Midbrain (tissue), 1 donor: ENCODE measurements at regions not wholly inside any gene's neighbourhood (a gene's known extent, or its start where the extent isn't known, plus 50 kb on each side); places are given as distances from the start of the nearest gene placed in this dataset.

Experiments
- DNase-seq: peaks from one replicate; lab custom pipeline; 2025; lab: John Stamatoyannopoulos, UW

GRCh38 chr4:180567080-180567479, 1676.1 kb upstream of the TENM3 start:
- DNase-seq = no peak

GRCh38 chr4:180571516-180572055, 1671.6 kb upstream of the TENM3 start:
- DNase-seq = no peak

GRCh38 chr4:180578175-180578574, 1665.0 kb upstream of the TENM3 start:
- no peak for DNase-seq

DNA sequence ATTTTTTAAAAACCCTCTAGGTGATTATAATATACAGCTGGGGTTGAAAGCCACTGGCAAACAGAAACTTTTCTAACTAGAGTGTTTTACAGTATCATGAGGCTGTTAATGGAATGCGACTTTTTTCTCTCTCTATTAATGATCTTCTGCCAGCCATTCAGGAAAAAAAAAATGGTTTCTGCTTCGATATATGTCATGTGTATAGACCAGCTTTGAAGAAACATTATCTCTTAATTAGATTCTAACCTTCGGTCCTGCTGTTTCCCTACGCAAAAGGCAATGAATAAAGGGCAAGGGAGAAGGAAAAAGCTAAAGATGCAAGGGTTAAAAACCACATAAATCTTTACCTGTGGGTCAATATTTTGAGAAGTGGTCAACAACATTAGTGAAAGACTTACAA, 1662.1 kb upstream of the TENM3 start:
- DNase-seq = no peak

- DNase-seq = no peak
Observed at GRCh38 chr4:180587379-180587778, 1655.8 kb upstream of the TENM3 start.

GRCh38 chr4:180589575-180589974, 1653.6 kb upstream of the TENM3 start:
- DNase-seq = no peak

GRCh38 chr4:180596888-180597483, 1646.2 kb upstream of the TENM3 start:
- DNase-seq = no peak

DNA sequence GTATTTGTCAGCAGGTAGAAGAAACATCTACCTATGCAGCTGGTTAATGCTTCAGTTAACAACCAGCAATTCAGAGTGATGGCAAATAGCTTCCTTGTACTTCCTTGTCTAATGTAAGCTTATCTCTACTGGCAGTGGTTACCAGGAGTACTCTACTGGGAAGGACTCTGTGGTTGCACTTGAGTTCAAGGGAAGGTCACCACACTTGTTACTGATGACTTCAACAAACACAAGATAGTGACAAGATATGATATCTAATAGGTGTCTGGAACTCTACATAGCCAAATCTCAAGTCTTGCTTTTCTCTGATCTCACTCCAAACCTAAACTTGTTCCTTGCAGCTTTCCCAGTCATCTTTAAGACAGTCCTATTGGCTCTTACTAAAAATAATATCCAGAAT, 1644.9 kb upstream of the TENM3 start:
- DNase-seq = no peak

GRCh38 chr4:180603791-180604190, 1639.4 kb upstream of the TENM3 start:
- DNase-seq = no peak

- DNase-seq = no peak
Observed at GRCh38 chr4:180610324-180610723, 1632.9 kb upstream of the TENM3 start.

- DNase-seq = no peak
Observed at GRCh38 chr4:180615746-180616145, 1627.5 kb upstream of the TENM3 start.

DNA sequence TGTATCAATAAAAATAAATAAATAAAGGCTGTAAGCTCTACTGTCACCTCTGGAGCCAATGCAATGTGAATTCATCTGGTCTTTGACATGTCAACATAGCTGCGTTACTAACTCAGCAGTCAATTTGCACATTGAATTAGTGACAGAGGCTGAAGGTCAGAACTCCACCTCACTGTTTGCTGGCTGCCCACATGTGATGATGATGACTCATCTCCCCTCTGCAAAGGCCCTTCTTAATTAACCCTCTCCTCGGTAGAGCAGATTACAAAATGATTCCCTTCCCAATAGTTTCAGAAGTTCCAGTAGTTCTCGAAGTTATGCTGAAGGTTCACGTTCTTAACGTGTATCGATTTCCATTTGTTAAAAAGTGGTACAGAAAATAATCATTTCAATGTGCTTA, 1626.0 kb upstream of the TENM3 start:
- DNase-seq = no peak

GRCh38 chr4:180618396-180618795, 1624.8 kb upstream of the TENM3 start:
- no peak for DNase-seq

DNA sequence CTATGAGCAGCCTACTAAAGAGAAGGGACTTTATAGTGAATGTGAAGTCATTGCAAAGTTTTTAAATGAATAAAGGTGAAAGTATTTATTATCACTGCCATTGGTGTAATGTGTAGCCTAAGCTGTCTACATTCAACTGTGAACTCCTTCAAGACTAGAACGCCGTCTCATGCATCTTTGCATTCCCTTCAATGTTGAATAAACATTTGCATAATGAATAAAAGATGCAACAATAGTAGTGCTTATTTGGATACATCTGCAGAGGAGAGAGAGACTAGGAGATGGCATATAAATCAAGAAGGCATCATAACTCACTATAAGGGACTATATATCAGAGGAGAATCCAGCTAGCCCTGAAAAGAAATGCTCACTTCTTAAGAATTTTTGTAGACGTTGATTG, 1623.8 kb upstream of the TENM3 start:
- DNase-seq = no peak

DNA sequence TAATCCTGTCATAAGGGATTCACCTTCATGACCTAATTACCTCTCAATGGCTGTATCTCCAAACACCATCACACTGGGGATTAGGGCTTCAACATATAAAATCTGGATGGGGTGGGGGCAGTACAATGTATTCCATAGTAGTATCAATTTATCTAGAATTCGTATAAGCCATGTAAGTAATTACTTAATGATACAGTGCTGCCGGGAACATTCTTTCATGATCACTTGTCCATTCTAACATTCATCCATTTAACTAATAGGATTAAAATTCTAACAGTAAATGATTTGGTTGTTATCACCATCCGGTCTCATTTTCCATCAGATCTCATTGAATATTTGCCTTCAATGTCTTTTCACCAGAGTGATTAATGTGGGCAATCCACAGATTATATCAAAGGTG, 1620.9 kb upstream of the TENM3 start:
- no peak for DNase-seq

DNA sequence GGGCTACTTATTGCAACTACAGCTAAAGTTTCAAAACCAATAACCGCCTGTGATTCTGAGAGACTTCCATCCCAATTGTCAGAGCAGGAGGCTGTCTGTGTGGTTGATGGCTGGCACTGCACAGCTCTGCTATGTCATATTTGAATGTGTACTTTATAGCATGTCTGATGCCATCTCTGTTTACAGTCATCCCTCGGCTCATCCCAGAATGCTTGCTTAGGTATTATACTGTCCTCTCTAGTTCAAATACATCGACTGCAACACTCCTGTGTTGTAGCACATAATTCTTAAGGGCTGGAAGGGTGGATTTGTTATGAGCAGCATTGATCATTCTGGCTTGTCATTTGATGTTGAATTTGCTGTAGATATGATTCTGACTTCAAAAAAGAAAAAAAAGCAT, 1617.5 kb upstream of the TENM3 start:
- DNase-seq = no peak

GRCh38 chr4:180630012-180630665, 1613.1 kb upstream of the TENM3 start:
- DNase-seq = no peak

- no peak for DNase-seq
Observed at GRCh38 chr4:180634306-180634705, 1608.9 kb upstream of the TENM3 start.

DNA sequence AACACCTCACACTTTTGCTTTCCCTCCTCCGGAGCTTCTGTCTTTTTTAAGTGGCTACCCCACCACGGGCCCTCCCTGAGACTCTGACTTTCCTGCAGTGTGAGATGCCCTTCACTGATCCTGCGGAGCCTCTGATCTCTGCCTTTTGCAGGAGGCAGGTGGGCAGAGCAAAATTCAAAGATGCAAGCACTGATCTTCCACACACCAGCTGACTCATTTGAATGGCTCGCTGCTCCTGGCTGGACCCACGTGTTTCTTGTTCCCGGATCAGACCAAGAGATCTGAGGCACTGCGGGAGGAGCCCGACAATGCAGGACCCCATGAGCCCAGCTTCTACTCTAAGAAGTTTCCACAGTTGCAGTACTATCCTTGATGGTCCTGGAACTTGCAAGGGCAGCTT, 1607.9 kb upstream of the TENM3 start:
- no peak for DNase-seq

DNA sequence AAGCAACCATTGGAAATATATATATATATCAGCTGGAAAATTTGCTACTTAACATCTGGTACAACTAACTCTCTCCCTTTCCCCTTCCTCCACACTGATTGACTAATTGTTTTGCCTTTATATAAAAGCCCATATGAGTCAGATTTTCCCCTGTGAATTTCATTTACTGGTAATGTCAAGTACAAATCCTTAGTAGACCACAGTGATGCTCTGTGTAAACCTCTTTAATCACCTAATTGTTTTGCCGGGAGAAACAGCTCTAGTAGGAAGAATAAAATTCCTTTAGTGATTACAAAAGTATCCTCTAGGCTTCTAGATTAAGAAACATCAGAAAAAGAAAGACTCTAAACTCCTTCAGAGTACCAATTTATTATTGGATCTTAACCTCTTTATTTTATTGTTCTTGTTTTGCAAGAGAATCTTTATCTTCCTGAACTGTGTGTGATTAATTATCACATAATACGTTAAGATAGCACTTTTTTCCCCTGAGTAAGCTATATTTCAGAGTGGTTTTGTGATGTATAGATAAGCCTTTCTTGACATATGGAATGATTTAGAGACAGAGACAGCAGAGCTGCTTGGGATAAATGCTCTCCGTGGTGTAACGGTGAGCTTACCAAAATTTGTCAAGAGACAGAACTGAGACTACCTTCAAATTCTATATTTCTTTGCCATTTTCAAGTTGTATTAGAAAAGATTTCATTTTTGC, 1606.4 kb upstream of the TENM3 start:
- no peak for DNase-seq

DNA sequence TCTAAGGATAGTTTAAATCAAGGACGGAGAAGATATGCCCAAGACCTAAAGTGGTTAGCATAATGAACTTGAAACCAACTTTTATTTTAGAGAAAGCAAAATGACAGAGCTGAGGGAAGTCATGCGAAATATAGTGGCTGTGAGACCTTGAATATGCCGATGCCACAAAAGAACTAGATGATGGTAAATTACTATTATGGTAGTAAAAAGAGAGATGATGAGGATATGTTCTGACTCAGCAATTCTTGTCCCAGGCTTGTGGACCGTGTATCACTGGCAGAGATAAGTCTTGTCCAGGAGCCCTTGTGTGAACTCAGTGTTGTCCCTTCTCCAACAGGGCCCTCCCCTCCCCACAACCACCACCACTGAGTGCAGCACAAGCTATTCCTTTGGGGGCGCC, 1605.6 kb upstream of the TENM3 start:
- DNase-seq = no peak

GRCh38 chr4:180640193-180640592, 1603.0 kb upstream of the TENM3 start:
- no peak for DNase-seq

GRCh38 chr4:180641495-180641894, 1601.7 kb upstream of the TENM3 start:
- no peak for DNase-seq
